HG03060 (cell line): ENCODE measurements at regions not wholly inside any gene's neighbourhood (a gene's known extent, or its start where the extent isn't known, plus 50 kb on each side); places are given as distances from the start of the nearest gene placed in this dataset.
"Not testable (repeated sequence)": the region's sequence is repeated elsewhere in the genome, so short reads cannot be mapped to it uniquely, and the experiment has no call there.

Experiments
- ATAC-seq: cut with Tn5 transposase; IDR thresholded peaks from one replicate; pipeline ENCODE4 v1.9.1; 2021; ENCODE audit warnings: low read depth, moderate number of reproducible peaks; ENCODE audit not compliant: unreplicated experiment

DNA sequence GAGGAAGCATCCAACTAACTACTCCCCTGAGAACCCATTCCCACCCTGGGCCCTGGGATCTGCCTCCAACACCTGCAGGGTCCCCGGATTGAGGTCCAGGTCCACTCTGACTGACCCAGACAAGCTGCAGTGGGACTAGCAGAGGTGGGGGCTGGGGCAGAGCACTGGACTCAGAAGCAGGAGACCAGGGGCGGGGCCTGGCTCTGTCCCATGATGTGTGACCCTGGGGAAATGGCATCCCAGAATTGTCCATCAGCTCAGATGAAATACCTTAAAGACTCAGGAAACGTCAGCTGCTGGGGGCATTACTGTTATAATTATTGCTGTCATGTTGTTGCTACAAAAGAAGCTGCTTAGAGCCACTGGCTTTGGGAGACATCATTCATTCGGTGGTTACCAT, 202.4 kb downstream of the C9orf50 start:
- ATAC-seq = no peak

- no peak for ATAC-seq
These were observed 203.9 kb downstream of the C9orf50 start for GRCh38 chr9:129416821-129417539.

- no peak for ATAC-seq
These were observed 204.8 kb downstream of the C9orf50 start for GRCh38 chr9:129415942-129416651.

GRCh38 chr9:129414993-129415941, 205.6 kb downstream of the C9orf50 start:
- ATAC-seq = no peak

GRCh38 chr9:129414377-129414992, 206.4 kb downstream of the C9orf50 start:
- no peak for ATAC-seq

GRCh38 chr9:129413537-129414376, 207.1 kb downstream of the C9orf50 start:
- peak; percentile 56 for ATAC-seq

- ATAC-seq = peak; percentile 9
These were observed 207.9 kb downstream of the C9orf50 start for GRCh38 chr9:129412814-129413536.

DNA sequence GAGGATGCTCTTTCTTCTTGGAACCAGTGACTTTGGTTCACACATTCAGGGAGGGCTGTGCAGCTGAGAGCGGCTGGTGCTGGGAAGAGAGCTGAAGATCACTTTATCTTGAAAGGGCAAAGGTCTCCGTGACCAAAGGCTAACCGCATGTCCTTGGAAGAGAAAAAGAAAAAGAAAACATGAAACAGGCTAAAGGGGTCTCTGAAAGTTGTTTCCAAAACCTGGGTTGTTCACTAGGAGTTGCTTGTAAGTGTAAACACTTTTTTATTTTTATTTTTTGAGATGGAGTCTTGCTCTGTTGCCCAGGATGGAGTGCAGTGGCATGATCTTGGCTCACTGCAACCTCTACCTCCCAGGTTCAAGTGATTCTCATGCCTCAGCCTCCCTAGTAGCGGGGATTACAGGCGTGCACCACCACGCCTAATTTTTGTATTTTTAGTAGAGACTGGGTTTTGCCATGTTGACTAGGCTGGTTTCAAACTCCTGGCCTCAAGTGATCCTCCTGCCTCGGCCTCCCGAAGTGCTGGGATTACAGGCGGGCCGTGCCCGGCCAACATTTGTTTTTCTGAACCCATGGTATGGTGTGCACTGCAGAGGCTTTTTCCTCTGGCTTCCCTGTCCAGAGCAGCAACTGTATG, 208.6 kb downstream of the C9orf50 start:
- not testable (repeated sequence) for ATAC-seq

DNA sequence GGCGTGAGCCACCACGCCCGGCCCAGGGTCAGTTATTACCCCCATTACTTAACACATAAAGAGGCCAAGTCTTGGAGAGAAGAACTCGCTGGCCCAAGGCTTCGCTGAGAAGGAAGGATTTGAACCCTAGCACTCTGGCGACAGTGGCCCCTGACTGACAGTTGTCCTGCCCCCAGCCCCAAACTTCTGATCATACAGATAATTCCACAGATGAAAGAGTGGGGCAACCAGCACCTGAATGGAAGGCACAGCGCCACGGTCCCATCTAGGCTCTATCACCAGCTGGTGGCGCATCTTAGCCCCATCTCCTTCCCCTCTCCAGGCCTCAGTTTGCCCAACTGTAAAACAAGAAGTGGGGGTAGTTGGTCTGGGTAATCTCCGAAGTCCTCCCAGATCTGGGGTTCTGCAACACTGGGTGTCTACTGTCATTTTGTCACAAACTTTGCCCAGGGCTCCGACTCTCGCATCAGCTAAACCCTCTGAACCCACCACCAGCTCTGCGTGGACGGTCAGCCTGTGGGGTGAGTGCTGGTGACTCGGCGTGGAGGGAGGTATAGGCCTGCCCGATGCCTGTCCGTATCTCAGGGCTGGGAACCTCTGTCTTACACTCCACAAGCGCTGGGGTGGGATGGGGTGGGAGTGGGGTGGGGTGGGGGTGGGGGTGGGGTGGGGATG, 209.3 kb downstream of the C9orf50 start:
- no peak for ATAC-seq

DNA sequence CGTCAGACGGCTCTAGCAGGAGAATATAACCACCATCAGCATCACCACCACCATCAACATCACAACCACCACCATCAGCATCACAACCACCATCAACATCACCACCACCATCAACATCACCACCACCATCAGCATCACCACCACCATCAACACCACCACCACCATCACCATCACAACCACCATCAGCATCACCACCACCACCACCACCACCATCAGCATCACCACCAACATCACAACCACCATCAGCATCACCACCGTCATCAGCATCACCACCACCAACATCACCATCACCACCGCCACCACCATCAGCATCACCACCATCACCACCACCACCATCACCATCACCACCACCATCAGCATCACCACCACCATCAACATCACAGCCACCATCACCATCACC, 210.7 kb downstream of the C9orf50 start:
- no peak for ATAC-seq

DNA sequence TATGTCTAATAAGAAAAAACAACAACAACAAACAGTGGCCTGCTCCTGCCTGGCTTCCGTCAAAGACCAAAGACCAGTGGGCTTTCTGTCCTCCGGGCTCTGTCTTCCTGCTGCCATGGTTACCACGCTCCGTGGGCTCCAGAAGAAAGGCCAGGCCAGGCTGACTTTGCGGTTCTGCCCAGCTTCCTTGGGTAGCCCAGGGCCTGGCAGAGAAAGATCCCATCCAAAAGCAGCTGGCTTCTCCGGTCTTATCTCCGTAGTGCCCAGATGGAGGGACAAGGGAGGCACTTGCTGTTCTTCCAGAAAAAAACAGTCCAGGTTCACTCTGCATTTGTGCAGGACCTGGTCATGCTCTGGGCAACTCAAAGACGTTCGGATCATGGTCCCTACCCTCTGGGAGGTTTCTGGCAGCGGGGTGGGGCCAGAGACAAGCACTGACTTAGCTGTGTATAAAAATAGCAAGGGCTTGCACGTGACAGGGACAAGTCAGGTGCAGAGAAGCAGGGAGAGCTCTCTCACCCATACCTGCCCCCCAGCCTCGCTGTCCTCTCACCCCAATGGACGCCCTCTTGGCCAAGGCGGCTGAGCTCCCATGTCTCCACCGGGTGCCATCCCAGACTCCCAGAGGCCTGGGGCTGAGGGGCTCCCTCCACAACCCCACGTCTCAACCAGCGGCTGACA, 212.2 kb downstream of the C9orf50 start:
- no peak for ATAC-seq

DNA sequence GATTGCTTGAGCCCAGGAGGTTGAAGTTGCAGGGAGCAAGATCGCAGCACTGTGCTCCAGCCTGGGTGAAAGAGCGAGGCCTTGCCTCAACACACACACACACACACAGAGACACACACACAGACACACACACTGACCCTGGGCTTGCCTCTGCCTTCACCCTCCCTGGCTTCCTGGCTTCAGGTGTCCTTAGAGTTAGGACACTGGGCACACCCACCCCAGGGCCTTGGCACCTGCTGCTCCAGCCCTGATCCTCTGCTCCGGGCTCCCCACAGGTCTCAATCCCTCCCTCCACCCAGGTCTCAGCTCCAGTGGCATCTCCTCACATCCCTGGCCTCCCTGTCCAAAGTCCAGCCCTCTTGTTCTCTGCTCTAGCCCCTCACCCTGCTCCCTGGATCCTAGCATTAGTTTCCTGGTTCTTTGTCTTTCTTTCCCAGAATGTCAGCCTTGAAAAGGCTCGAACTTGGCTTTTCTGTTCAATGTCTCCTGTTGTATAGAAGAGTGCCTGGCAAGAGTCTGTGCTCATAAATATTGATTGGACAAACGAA, 212.9 kb downstream of the C9orf50 start:
- no peak for ATAC-seq

GRCh38 chr9:129406278-129407225, 214.3 kb downstream of the C9orf50 start:
- no peak for ATAC-seq

DNA sequence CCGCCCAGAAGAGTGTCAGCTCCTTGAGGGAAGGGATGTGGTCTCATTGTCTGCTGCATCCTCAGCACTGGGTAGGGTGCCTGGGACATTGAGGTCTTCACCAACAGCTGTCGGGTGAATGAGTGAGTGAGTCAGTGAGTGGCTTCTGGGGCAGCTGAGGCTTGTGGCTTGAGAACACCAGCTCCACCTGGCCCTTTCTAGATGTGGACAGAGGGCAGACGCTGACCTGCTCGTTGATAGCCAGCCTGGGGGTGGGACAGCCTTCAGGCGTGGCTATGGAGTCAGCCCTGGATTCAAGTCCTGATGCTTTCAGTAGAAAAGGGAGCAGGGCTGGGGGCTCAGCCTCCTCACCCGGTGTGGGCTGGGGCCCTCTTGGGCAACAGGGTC, 215.1 kb downstream of the C9orf50 start:
- ATAC-seq = no peak

GRCh38 chr9:129405089-129405826, 215.6 kb downstream of the C9orf50 start:
- ATAC-seq = no peak
